ENCODE measurements at regions not wholly inside any gene's neighbourhood (a gene's known extent, or its start where the extent isn't known, plus 50 kb on each side); places are given as distances from the start of the nearest gene placed in this dataset.

- TF ChIP-seq, protein P1, sequence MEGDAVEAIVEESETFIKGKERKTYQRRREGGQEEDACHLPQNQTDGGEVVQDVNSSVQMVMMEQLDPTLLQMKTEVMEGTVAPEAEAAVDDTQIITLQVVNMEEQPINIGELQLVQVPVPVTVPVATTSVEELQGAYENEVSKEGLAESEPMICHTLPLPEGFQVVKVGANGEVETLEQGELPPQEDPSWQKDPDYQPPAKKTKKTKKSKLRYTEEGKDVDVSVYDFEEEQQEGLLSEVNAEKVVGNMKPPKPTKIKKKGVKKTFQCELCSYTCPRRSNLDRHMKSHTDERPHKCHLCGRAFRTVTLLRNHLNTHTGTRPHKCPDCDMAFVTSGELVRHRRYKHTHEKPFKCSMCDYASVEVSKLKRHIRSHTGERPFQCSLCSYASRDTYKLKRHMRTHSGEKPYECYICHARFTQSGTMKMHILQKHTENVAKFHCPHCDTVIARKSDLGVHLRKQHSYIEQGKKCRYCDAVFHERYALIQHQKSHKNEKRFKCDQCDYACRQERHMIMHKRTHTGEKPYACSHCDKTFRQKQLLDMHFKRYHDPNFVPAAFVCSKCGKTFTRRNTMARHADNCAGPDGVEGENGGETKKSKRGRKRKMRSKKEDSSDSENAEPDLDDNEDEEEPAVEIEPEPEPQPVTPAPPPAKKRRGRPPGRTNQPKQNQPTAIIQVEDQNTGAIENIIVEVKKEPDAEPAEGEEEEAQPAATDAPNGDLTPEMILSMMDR (IDR thresholded peaks at IDR 0.05; ENCODE audit: poor library complexity, severe bottlenecking) = no peak
- TF ChIP-seq TAF1 (IDR thresholded peaks at IDR 0.05; ENCODE audit: low read depth) (no peak), EZH2 (IDR thresholded peaks at IDR 0.05; ENCODE audit: borderline replicate concordance, insufficient read depth, low read length, poor library complexity, severe bottlenecking) (no peak), MXI1 (conservative IDR thresholded peaks at IDR 0.05; ENCODE audit: poor library complexity, severe bottlenecking) (no peak), EP300 (conservative IDR thresholded peaks at IDR 0.05; ENCODE audit: poor library complexity, severe bottlenecking) (no peak), REST (IDR thresholded peaks at IDR 0.05; ENCODE audit: borderline replicate concordance) (no peak), POLR2AphosphoS5 (IDR thresholded peaks at IDR 0.05) (no peak)
Observed at GRCh38 chr2:6236317-6236716, 544.1 kb downstream of the SOX11 start.

Measured in neural cell (in vitro differentiated cells).